GM21447 (cell line): ENCODE measurements at regions not wholly inside any gene's neighbourhood (a gene's known extent, or its start where the extent isn't known, plus 50 kb on each side); places are given as distances from the start of the nearest gene placed in this dataset.

ENCODE experiments used
- ATAC-seq: cut with Tn5 transposase; IDR thresholded peaks from one replicate; pipeline ENCODE4 v1.9.1; 2021; ENCODE audit not compliant: unreplicated experiment

DNA sequence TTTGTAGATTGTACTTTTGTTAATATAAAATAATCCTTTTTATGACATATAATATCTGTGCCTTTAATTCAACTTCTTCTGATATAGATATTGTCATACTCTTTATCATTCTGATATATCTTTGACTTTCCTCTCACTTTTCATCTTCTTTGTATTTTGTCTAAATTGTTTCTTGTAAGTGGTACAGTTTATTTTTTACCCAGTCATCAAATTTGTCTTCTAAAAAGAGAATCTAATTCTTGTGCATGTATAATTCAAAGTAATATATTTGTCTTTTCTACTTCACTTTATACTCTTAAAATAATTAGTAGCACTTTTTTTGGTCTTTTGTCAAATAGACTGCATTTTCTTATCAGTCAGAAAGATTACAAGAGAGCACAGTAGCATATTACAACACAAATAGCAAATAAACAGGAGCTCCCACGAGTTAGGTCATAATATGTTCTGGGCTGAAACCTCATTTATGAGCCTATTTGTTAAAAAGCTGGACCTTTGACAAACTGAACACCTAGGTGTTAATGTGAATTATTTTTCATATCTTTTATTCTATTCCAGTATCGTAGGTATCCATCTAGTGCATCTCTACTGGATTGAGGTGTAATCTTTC, 379.7 kb upstream of the B3GALT2 start:
- ATAC-seq, result no peak

DNA sequence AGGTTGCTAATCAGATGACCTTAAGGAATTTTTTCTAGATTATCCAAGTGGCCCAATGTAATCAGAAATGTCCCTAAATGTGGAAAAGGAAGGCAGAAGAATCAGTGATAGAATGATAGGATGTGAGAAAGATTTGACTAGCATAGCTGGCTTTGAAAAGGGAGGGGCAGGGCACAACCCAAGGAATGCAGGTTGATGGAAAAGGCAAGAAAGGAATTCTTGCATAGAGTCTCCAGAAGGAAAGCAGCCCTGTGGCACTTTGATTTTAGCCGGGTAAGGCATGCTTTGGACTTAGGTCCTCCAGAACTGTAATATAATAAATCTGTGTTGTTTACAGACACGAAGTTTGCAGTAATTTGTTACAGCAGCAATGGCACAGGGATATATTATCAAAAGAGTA, 375.7 kb upstream of the B3GALT2 start:
- no peak for ATAC-seq

- ATAC-seq, result no peak
Measured at GRCh38 chr1:193558491-193559028, 372.1 kb upstream of the B3GALT2 start.

- no peak for ATAC-seq
Measured at GRCh38 chr1:193555662-193556441, 369.4 kb upstream of the B3GALT2 start.

DNA sequence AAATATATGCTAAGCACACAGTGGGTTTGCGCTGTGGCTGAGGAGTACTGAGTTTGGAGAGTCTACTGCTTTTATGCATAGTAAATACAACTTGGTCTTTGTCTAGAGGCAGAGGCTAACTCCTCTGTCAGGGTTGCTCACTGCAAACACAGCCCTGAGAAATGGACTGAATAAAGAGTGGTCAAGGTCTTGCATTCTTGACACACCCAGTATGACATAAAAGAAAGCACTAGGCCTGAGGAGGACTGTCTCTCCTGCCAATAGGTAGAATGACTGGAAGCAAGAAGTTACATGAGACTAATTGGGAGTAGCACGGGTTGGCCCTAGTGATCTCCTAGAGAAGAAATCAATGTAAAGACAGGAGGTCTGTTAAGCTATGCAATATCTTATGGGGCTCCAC, 367.2 kb upstream of the B3GALT2 start:
- ATAC-seq, result no peak

- no peak for ATAC-seq
Measured at GRCh38 chr1:193552274-193552673, 365.9 kb upstream of the B3GALT2 start.

DNA sequence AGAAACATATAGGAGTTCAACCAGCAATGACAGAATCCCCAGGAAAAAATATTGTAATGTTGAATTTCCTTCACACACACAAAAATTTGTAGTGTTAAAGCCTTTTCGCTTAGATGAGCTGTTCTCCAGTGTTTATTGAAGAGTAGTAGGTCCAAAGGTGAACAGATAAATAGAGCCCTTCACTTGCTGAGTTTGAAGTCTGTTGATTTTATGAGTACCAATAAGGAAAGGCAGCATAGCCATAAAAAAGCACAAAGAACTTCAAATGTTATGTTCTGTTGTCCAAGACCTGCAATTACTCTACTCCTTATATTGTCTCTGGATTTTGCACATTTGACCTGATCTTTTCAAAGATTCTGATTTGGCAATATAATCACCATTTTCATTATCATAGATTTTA, 362.7 kb upstream of the B3GALT2 start:
- ATAC-seq, result no peak

GRCh38 chr1:193545171-193545570, 358.8 kb upstream of the B3GALT2 start:
- ATAC-seq, result no peak

DNA sequence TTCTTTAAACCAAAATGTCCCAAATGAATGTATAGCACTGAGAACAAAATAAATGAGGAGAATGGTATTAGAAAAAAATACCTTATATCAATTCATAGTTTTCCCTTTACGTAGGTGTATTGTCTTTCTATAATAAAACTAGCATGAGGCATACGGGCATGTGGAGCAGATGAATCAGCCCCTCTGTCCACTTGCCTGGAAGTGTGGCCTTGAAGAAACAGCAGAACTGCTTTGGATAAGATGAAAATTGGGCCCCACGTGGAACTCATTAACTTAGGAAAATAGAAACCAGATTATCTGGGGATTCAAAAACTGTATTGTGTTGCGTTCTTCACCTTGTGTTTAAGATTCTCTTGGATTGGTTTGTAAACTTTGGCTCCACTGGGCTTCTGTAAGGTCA, 356.8 kb upstream of the B3GALT2 start:
- ATAC-seq, result no peak

DNA sequence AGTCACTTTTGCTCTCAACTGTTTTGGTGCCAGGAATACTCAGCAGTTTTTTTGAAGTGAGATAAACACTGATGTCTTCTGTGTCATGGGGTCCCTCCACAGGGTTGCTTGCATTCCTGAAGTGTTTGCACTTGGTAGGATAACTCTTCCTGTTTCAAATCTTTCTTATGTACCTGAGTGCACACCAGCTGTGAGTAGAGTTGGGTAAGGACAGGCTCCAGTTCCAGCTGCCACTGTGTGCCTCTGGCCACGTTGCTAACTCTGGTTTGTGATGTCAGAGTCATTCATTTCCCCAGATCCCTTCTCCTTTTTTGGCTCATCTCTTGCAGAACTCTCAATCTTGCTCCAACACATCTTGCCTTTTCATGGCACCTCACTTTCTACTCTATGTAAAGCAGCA, 356.3 kb upstream of the B3GALT2 start:
- ATAC-seq, result no peak

DNA sequence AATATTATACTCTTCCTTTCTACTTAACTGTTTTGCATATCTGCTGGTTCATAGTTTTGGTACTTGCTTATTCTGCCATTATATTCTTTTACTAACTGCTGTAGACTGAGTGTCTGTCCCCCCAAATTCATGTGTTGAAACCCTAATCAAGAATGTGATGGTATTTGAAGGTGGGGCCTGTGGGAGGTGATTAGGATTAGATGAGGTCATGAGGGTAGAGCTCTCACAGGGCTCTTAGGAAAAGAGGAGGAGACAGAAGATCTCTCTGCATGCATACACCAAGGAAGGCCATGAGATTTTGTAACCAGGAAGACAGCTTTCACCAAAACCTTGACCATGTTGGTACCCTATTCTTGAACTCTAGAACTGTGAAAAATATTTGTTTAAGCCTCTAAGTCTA, 354.1 kb upstream of the B3GALT2 start:
- ATAC-seq, result peak; percentile 6

DNA sequence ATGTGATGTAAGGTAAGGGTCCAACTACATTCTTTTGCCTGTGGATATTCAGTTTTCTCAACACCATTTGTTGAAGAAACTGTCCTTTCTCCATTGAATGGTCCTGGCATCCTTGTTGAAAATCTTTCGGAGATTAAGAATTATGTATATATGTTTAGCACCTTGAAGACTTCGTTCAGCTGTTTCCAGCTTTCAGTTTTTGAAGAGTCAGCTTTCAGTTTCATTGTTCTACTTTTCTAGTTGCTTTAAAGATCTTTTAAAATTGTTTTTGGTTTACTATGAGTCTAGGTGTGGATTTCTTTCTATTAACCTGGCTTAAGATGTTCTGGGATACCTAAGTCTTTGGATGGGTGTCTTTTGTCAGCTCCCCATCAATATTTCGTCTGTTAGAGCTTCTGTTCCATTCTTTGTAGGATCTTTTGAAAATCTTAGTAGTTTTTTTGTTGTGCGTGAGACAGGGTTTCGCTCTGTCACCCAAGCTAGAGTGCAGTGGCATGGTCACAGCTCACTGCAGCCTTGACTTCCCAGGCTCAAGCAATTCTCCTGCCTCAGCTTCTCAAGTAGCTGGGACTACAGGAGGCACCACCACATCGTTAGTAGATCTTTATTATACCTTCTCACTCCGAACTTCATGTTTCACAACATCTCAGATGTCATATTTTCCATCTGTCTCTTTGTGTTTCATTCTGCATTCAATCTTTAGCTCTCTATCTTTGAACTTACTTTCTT, 353.5 kb upstream of the B3GALT2 start:
- ATAC-seq, result peak; percentile 61

DNA sequence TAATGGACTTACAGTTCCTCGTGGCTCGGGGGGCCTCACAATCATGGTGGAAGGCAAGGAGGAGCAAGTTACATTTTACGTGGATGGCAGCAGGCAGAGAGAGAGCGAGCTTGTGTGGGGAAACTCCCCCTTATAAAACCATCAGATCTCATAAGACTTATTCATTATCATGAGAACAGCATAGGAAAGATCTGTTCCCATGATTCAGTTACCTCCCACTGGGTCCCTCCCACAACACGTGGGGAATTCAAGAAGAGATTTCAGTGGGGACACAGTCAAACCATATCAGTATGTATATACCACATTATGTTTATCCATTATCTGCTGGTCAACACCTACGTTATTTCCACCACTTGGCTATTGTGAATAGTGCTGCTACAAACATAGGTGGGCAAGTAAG, 352.3 kb upstream of the B3GALT2 start:
- ATAC-seq, result no peak

DNA sequence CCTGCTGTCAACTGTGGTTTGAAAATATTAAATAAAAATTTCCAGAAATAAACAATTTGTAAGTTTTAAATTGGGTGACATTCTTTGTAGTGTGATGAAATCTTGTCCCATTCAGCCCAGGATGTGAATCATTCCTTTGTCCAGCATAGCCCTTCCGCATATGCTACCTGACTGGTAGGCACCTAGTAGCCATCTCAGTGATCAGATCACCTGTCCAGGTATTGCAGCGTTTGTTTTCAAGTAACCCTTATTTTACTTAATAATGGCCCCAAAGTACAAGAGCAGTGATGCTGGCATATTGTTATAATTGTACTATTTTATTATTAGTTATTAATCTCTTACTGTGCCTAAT, 351.6 kb upstream of the B3GALT2 start:
- ATAC-seq, result peak; percentile 2

DNA sequence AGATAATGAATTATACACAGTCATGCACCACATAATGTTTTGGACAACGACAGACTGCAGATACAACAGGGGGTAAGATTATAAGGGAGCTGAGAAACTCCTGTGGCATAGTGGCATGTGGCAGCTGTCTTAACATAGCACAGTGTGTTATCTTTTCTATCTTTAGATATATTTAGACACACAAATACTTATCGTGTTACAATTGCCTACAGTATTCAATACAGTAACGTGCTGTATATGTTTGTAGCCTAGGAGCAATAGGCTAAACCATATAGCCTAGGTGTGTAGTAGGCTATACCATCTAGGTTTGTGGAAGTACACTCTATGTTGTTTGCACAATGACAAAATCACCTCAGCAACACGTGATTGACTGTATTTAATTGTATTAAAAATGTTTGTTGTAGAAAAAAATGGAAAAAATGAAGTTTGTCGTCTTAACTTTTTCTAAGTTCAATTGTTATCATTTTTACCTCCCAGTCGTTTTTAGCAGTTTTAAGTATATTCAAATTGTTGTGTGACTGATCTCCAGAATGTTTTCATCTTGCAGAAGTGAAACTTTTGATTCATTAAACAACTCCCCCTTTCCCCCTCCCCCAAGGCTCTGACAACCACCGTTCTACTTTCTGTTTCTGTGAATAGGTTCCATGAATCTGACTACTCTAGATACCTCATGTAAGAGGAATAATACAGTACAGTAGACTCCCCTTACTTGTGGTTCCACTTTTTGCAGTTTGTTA, 351.0 kb upstream of the B3GALT2 start:
- peak; percentile 84 for ATAC-seq

DNA sequence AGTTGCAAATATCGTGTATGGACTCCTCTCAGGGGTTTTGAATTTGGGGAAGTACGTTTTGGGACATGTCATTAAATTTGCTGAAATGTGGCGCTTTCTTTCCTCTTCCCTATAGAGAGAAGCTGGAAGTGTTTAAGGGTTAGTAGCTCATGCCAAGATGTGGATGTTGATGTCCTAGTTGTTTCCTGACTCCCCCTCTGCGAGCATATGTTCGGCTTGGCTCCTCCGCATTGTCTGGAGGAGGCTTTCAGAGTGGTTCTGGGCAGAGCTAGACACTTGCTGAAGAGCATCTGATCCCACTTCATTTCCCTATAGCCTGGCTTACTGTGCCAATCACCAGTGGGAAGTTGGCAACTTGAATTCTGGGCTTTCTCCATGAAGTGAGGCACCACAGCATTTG, 347.4 kb upstream of the B3GALT2 start:
- ATAC-seq, result no peak

DNA sequence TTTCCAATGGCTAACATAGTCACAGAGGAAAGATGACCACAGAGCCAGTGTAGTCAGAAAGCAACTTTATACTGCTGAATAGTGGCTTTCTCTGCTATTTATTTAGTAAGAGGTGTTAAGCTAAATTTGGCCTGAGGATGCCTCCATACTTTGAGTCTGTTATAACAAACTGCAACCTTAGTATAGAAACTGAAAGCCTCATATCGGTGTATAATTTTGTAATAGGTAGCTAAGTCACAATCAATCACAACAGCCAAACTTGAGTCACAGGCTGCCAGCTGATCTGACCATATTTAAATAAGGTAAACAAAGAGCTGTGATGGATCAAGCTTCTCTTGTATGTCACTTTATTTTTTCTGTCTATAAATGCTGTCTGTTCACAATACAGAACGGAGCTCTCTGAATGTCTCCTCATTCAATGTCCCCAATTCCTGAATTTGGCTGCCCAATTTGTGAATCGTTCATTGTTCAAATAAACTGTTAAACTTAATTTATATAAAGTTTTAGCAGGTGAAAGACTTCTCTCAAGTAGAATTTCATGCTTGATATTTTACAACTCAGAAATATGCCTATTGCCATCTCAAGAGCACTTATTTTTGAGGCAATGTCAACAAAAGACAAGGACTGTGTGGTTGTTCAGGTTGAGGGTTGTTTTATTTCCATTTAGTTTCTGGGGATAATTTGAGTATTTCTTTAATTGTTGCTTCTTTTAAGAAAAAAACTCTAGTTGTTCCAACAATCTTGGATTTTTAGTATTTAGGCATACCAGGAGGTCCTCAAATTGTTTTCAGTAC, 339.7 kb upstream of the B3GALT2 start:
- ATAC-seq, result peak; percentile 70

DNA sequence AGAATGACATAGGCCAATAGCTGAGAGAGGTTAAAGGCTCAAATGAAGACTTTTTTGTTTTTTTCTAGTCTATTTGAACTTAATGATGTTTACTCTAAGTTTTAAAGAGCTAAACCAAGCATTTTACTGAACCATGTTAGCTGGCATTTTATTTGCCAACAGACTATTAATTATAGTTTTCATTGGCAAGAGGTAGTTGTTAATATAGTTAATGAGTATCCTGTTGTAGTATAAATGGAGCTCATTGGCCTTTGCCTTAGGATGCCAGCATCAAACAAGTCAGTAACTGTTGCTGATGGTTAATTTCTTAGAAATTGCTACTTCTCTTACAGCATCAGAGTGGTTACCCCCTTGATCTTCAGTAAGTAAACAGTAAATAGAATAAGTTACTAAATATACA, 339.0 kb upstream of the B3GALT2 start:
- ATAC-seq, result no peak

GRCh38 chr1:193524616-193525015, 338.2 kb upstream of the B3GALT2 start:
- no peak for ATAC-seq

DNA sequence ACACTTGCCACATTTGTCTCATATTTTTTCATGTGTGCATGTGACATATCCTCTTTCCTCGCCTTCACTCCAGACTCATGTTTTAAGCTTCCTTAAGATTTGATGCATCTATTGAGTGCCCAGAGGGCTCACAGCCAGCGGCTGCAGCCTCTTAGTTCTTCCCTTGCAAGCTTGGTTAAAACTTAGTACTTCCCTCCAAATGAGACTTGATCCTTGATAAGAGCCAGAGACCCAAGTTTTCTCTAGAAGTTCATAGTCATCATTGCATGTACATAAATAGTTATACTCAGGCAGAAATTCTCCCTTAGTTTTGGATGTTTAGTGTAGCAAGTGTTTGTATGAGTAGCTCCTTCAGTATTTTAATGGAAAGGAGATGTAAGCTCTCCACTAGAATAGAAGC, 337.6 kb upstream of the B3GALT2 start:
- ATAC-seq, result no peak

- ATAC-seq, result no peak
Measured at GRCh38 chr1:193520472-193520871, 334.1 kb upstream of the B3GALT2 start.
